NCI-H1417 (cell line): ENCODE measurements at regions not wholly inside any gene's neighbourhood (a gene's known extent, or its start where the extent isn't known, plus 50 kb on each side); places are given as distances from the start of the nearest gene placed in this dataset.

Experiments
- DNase-seq, 3 experiments: peaks; one replicate each; lab custom pipeline; 2025; lab: John Stamatoyannopoulos, UW

GRCh38 chr7:52479990-52480389 is 555.4 kb upstream of the POM121L12 start:
- no peak for DNase-seq

GRCh38 chr7:52475001-52475582 is 560.3 kb upstream of the POM121L12 start:
- DNase-seq: no peak

GRCh38 chr7:52473756-52474155 is 561.7 kb upstream of the POM121L12 start:
- DNase-seq: no peak

- no peak for DNase-seq
These were observed 563.3 kb upstream of the POM121L12 start for GRCh38 chr7:52472006-52472620.

GRCh38 chr7:52465216-52465615 is 570.2 kb upstream of the POM121L12 start:
- no peak for DNase-seq

GRCh38 chr7:52463341-52463740 is 572.1 kb upstream of the POM121L12 start:
- no peak for DNase-seq

- no peak for DNase-seq
These were observed 573.0 kb upstream of the POM121L12 start for GRCh38 chr7:52462474-52462873.

GRCh38 chr7:52455571-52455970 is 579.9 kb upstream of the POM121L12 start:
- DNase-seq: no peak

GRCh38 chr7:52450816-52451215 is 584.6 kb upstream of the POM121L12 start:
- DNase-seq: no peak

- no peak for DNase-seq
These were observed 587.8 kb upstream of the POM121L12 start for GRCh38 chr7:52447581-52448180.

- no peak for DNase-seq
These were observed 599.2 kb upstream of the POM121L12 start for GRCh38 chr7:52436278-52436677.

GRCh38 chr7:52431082-52431815 is 604.2 kb upstream of the POM121L12 start:
- DNase-seq: no peak

GRCh38 chr7:52423251-52423650 is 612.2 kb upstream of the POM121L12 start:
- no peak for DNase-seq

GRCh38 chr7:52413051-52413450 is 622.4 kb upstream of the POM121L12 start:
- no peak for DNase-seq

GRCh38 chr7:52410032-52410431 is 625.4 kb upstream of the POM121L12 start:
- no peak for DNase-seq

- no peak for DNase-seq
These were observed 628.6 kb upstream of the POM121L12 start for GRCh38 chr7:52406808-52407207.

- DNase-seq: no peak
These were observed 652.7 kb upstream of the POM121L12 start for GRCh38 chr7:52382731-52383130.

- no peak for DNase-seq
These were observed 665.5 kb upstream of the POM121L12 start for GRCh38 chr7:52369922-52370321.

- DNase-seq: no peak
These were observed 670.1 kb upstream of the POM121L12 start for GRCh38 chr7:52365349-52365748.

GRCh38 chr7:52362521-52362920 is 672.9 kb upstream of the POM121L12 start:
- DNase-seq: no peak

- no peak for DNase-seq
These were observed 674.9 kb upstream of the POM121L12 start for GRCh38 chr7:52360541-52360940.

- DNase-seq: no peak
These were observed 680.4 kb upstream of the POM121L12 start for GRCh38 chr7:52355053-52355452.
